ENCODE measurements at regions not wholly inside any gene's neighbourhood (a gene's known extent, or its start where the extent isn't known, plus 50 kb on each side); places are given as distances from the start of the nearest gene placed in this dataset.
"Not testable (repeated sequence)": the region's sequence is repeated elsewhere in the genome, so short reads cannot be mapped to it uniquely, and the experiment has no call there.

GRCh38 chr10:56104487-56104886 lies 256.6 kb downstream of the ZWINT start:
- no peak for DNase-seq

DNA sequence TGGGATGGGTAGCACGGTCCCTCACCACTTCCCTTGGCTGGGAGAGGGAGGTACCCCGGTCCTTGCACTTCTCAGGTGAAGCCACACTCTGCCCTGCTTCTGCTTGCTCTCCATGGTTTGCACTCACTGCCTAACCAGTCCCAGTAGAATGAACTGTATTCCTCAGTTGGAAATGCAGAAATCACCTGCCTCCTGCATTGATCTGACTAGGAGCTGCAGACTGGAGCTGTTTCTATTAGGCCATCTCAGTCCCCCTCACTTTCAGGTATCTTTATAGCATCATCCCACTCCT lies 264.9 kb downstream of the ZWINT start:
- DNase-seq, result no peak

GRCh38 chr10:56095506-56096225 lies 265.4 kb downstream of the ZWINT start:
- no peak for DNase-seq

DNA sequence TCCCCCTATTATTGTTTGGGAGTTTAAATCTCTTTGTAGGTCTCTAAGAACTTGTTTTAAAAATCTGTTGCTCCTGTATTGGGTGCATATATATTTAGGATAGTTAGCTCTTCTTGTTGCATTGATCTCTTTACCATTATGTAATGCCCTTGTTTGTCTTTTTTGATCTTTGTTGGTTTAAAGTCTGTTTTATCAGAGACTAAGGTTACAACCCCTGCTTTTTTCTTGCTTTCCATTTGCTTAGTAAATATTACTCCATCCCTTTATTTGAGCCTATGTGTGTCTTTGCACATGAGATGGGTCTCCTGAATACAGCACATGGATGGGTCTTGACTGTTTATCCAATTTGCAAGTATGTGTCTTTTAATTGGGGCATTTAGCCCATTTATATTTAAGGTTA lies 267.4 kb downstream of the ZWINT start:
- DNase-seq, result not testable (repeated sequence)

DNA sequence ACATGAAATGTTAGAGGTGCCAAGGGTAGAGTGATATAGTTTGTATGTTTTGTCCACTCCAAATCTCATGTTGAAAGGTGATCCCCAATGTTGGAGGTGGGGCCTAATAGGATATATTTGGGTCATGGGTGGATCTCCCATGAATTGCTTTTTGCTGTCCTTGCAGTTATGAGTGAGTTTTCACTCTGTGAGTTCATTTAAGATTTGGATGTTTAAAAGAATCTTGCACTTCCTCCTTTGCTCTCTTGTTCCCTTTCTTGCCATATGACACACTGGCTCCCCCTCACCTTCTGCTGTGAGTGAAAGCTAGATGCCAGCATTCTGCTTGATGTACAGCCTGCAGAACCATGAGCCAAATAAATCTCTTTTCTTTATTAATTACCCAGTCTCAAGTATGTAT lies 269.2 kb downstream of the ZWINT start:
- DNase-seq, result no peak

DNA sequence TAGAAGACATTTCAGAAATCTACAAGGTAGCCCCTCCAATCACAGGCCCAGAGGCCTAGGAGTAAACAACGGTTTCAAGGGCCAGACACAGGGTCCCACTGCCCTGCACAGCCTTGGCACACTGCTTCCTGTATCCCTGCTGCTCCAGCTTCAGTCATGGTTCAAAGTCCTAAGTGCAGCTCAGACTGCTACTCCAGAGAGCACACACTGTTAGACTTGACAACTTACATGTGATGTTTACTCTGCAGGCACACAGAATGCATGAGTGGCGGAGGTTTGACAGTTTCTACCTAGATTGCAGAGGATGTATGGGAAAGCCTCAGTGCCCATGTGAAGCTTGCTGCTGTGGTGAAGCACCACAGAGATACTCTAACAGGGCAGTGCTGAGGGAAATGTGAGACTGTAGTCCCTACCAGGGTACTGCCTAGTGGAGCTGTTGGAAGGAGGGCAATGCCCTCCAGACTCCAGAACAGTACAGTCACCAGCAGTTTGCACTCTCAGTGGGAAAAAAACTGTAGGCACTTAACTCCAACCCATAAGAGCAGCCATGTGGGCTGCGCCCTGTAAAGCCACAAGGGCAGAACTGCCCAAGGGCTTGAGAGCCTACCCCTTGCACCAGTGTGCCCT lies 270.0 kb downstream of the ZWINT start:
- no peak for DNase-seq

GRCh38 chr10:56085406-56086122 lies 275.5 kb downstream of the ZWINT start:
- no peak for DNase-seq

- DNase-seq, result no peak
These were observed 278.9 kb downstream of the ZWINT start for GRCh38 chr10:56082169-56082568.

DNA sequence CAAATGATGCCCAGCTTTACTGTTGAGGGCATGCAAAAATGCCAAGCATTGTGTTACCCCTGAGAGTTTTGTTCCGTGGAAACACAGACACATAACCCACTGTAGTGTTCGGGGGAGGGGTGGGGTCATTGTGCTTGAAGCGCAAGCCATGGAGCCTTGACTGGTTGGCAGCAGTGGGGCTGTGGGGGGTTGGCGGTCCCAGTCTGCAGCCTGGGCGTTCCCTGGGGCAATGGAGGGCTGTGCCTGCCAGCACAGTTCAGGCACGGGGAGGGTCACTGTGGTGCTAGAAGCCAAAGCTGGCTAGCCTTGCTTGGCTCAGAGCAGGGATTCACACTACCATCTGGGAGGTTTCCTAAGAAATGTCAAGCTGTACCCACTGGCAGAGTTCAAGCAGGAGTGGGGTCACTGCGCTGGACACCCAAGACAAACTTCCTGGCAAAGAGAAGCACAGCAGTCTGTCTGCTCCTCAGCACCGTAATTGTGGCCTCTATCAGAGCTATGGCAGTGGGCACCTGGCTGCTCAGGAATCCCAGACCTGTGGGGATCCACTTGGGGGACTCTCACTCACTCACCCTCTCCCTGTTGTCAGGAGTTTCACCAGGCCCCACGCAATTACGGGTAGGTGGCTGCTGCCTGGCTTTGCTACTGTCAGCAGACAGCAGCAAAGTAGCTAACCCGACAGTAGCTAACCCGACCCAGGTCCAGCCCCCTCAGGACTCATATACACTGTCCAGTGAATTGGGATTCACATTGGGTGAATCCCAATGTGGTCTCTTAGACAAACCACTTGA lies 292.4 kb downstream of the ZWINT start:
- DNase-seq, result no peak

DNA sequence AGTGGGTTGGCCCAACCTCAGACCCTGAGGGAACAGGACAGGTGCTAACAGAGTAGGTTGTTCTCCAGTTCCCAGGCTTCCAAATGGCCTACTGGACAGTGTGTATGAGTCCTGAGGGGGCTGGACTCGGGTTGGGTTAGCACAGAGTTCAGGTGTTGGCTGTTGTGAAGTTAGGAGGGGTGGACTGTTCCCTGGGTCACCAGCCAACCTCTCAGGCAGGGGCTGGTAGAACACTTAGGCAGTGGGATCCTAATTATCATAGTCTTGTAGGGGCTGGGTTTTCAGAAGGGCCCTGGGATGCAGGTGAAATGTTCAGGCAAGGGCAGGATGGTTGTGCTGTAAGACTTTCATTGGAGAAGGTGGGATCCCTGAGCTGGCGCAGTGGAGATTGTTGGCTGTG lies 293.0 kb downstream of the ZWINT start:
- DNase-seq, result no peak

DNA sequence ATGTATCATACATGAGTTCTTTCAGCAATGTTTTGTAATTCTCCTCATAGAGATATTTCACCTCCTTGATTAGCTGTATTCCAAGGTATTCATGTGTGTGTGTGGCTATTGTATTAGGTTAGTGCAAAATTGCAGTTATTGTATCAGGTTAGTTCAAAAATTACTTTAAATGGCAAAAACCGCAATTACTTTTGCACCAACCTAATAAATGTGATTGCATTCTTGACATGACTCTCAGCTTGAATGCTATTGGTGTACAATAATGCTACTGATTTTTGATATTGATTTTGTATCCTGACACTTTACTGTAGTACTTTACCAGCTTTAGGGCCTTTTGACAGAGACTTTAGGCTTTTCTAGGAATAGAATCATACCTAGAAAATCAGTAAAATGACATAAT lies 297.4 kb downstream of the ZWINT start:
- DNase-seq, result no peak

DNA sequence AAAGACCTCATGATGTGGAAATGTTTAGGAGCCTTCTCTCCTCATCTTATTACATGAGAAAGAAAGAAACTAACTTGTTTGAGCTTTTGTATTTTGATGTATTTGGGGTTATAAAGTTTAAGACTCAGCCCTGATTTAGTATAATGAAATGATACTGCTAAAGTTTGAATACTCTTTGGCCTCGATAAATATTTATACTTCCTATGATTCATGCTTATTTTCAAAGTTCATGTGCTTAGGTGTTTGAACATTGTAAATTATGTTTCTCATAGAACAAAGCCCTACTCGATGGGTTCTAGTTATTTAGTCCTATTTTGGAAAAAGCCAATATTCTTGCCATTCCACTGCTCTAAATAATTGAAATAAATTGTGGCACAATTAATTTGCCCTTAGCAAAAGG lies 303.2 kb downstream of the ZWINT start:
- no peak for DNase-seq

DNA sequence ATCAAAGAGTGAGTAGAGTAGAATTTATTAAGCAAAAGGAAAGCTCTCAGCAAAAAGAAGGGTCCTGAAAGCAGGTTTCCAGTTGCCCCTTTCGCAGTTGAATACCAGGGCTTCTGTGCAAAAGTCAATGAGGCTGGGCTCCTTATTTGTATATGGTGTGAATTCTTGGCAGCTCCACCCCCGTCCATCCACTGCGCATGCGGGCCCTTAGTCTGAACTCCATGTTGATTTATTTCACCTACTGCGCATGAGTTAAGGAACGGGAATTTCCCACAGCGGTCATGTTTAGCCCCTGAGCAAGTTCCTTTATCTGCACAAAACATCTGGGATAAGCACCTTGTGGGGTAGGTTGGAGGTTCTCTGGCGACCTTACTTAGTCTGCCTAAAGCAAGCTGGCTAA lies 325.6 kb downstream of the ZWINT start:
- DNase-seq, result no peak

- DNase-seq, result no peak
These were observed 332.5 kb downstream of the ZWINT start for GRCh38 chr10:56028298-56029132.

DNA sequence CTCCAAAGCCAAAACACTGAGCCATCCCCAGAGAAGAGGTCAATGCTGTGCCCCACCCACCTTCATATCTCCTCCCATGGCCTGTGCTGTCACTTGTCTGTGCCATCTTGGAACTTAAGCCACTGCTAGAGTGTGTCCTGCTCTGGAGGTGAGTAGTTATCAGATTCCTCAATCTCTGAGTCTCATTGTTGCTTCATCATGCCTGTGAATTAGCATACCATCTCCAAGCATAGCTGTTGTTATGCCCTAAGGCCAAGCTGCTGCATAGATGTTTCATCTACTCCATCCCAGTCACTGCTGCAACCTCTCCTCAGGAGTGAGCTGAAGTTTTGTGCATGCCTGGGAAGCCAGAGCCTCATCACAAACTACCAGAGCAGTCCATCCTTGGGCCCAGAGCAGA lies 349.0 kb downstream of the ZWINT start:
- no peak for DNase-seq

DNA sequence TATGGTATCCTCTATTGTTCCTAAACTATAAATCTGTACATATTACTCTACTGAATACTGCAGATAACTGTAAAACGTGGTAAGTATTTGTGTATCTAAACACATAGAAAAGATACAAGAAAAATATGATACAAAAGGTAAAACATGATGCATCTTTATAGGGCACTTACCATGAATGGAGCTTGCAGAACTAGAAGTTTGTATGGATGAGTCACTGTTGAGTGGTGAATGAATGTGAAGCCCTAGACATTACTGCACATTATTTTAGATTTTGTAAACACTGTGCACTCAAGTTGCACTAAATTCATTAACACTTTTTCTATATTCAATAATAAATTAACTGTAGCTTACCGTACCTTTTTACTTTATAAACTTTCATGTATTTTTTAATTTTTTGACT lies 357.5 kb downstream of the ZWINT start:
- DNase-seq, result no peak

GRCh38 chr10:55989188-55989587 lies 371.9 kb downstream of the ZWINT start:
- no peak for DNase-seq

DNA sequence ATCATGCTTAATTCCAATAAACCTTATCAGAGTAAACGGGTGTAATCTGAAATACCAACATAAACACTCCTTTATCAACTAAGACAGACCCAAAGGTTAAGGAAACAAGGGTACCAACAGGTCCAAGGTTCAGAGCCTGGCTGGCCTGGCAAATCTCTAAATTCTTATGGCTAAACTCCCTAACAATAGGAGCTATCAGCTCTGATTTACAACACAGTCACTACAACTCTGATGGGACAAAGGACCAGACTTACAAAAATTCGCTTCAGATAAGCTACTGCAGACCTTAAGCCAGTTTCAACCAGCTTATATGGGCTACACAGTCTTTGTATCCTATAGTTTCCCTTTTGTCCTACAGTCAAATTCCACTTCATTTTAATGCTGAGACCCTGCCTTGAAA lies 381.9 kb downstream of the ZWINT start:
- DNase-seq, result no peak

DNA sequence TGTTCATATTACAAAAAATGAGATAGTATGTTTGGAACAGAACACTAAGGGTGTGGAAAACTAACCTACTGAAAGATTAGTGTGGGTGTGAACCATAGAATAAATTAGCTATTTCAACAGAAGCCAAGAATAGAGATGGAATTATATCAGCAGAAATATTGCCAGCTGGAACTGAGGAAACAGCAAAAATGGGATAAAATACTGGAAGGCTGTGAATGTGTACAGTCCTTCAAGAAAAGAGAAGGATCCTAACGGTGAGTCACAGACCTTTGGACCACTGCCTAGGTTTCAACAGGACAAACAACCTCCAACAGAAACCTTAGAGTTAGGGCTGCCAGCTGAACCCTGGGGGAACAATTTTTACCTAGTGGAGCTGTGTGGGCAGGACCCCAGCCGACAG lies 395.0 kb downstream of the ZWINT start:
- DNase-seq, result no peak

GRCh38 chr10:55943403-55943802 lies 417.7 kb downstream of the ZWINT start:
- DNase-seq, result no peak

DNA sequence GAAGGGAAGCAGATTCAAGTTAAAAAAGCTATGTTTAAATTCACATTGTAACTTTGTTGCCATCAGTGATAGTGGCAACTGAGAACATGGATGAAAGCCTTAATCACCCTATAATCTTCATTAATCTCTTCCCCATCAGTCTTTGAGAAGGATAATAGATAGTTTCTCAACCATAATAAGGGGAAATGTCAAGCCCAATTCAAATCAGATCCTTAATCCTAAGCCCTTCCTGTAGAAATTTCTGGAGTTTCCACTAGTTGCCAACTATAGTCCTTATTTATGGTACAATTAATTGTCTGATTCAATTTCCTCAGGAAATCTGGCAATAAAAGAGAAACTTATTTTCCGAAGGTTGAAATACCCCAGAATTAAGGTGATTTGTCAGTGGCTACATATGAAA lies 431.8 kb downstream of the ZWINT start:
- no peak for DNase-seq

GRCh38 chr10:55899472-55900147 lies 461.4 kb downstream of the ZWINT start:
- not testable (repeated sequence) for DNase-seq
